B cell (primary cell): ENCODE measurements at regions not wholly inside any gene's neighbourhood (a gene's known extent, or its start where the extent isn't known, plus 50 kb on each side); places are given as distances from the start of the nearest gene placed in this dataset.

Source experiments
- CTCF ChIP-seq: fragments of 200-600 bp; IDR thresholded peaks from one replicate; pipeline ENCODE4 v1.8.0; 2022; ENCODE audit warnings: antibody characterized with exemption, mild to moderate bottlenecking
- EZH2 ChIP-seq: IDR thresholded peaks from 2 replicates; pipeline ENCODE4 v1.6.1; 2012; ENCODE audit warnings: borderline replicate concordance, low read depth, mild to moderate bottlenecking, moderate library complexity, low read length; ENCODE audit not compliant: insufficient read depth, poor library complexity, severe bottlenecking

- TF ChIP-seq CTCF (no peak), EZH2 (no peak)
These were observed 318.8 kb downstream of the C16orf95 start for GRCh38 chr16:86998196-86999001.
